NOMO-1 (cell line): ENCODE measurements at regions not wholly inside any gene's neighbourhood (a gene's known extent, or its start where the extent isn't known, plus 50 kb on each side); places are given as distances from the start of the nearest gene placed in this dataset.
A peak's percentile ranks its signal among the peaks of the same experiment; 100 is the strongest.
"Not testable (repeated sequence)": the region's sequence is repeated elsewhere in the genome, so short reads cannot be mapped to it uniquely, and the experiment has no call there.

Experiments
- DNase-seq, 2 experiments: peaks; one replicate each; lab custom pipeline; 2025; ENCODE audit not compliant: unreplicated experiment in 2 of 2; lab: John Stamatoyannopoulos, UW

DNA sequence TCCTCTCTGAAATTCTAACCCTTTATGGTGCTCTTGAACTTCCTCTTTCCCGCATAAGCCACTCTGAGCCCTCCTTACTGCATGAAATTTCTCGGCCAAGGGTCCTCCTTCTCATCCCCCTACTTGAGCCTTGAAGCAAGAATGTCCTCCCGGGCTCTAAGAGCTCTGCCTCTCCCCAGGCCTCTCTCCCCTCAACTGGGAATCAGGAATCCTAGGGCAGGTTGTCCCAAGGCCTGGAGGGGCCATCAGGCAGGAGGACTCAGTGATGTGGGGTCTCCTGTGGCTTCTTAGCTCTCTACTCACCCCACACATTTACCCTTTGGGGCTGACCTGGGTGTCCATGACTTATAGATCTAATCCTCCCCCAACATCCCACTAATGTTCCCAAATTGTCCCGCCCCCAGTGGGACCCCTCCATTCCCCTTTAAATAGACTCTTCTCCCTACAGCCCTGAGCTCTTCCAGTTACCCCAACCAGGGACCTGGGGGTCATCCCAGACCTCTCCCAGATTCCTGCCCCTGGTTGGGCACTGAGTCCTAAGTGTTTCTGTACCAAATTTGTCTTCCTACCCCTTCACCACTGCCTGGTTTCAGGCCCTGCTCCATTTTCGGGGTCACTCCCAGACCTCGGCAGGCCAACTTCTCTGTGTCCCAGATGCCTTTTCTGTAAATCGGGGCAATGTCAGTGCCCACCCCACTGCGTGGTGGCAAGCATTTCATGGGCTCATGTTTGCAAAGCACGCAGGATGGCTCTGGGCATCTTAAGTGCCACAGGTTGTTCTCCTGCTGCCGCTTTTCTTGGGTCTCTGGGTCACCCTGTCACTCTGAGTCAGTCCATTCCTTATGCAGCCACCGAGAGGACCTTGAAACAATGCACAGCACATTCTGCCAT lies 171.2 kb downstream of the ASB1 start:
- DNase-seq, result peak in 1 of 2 experiments; percentile 19

DNA sequence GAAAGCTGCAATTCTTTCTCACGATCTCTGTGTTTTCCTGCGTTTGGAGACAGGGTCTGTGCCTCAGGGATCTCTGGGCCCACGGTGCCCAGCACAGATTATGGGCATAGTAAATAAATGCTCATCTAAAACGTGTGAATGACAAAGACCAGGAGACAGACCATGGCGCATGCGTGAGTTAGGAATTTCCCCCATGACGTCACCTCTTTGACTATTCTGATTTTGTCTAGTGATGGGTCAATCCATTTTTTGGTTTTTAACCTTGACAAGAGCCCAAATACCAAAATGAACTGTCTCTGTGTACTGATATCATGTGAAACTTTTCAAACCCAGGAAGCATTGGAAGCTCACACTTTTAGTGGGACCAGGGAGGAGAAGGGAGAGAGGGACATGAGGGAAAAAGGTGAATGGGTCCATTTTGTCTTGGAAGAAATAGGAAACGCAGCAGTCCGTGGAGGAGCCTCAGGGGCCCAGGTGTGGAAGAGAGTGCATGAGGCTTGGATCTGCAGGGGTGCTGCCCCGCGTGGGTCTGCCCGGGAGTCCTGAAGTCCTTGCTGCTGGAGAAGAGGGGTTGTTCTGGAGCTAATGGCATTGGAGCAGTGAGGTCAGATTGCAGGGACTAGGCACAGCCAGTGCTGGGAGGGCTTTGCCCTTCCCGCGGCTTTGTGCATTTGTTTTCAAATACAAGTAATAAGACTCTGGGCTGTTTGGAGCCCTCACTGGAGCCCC lies 172.2 kb downstream of the ASB1 start:
- DNase-seq, result no peak

DNA sequence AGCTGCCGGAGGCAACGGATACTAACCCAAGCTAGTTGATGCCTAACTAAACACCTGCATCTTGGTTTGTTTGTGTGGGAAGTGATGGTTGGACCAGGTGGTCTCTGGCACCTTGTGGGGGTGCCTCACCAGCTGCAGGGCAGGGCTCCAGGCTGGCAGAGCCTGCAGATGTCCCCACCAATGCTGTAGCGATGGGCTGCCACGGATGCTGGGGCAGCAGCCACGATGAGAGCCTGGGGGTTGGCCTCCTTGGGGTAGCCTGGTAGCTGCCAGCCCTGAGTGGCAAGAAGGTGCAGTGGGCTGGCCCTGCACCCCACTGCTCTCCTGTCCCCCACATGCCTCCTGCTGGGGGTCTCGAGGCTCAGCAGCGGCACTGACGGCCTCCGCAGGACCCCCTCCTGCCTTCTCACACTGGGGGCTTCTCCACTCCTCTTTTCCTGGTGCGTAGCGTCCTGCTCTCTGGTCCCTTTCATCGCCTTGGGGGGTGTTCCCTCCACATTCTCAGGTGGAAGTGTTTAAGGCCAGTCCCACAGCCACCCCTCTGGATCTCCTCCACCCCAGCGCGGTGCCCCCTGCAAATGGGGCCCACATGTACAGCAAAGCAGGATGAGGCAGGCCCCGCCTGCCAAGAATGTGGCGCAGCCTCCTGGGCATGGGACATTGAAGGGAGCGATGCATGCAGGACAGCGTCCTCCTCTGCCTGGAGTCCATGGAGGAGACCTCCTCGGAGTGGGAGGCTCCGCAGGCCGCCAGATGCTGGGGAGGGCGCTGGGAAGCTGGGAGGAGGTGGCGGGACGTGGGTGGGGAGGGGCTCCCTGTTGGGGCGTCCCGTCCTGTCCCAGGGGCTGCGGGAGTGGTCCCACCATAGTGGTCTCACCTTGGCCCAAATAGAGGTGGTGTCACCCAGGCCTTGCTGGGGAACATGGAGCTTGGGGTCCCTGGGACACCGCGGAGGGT lies 173.1 kb downstream of the ASB1 start:
- no peak for DNase-seq

DNA sequence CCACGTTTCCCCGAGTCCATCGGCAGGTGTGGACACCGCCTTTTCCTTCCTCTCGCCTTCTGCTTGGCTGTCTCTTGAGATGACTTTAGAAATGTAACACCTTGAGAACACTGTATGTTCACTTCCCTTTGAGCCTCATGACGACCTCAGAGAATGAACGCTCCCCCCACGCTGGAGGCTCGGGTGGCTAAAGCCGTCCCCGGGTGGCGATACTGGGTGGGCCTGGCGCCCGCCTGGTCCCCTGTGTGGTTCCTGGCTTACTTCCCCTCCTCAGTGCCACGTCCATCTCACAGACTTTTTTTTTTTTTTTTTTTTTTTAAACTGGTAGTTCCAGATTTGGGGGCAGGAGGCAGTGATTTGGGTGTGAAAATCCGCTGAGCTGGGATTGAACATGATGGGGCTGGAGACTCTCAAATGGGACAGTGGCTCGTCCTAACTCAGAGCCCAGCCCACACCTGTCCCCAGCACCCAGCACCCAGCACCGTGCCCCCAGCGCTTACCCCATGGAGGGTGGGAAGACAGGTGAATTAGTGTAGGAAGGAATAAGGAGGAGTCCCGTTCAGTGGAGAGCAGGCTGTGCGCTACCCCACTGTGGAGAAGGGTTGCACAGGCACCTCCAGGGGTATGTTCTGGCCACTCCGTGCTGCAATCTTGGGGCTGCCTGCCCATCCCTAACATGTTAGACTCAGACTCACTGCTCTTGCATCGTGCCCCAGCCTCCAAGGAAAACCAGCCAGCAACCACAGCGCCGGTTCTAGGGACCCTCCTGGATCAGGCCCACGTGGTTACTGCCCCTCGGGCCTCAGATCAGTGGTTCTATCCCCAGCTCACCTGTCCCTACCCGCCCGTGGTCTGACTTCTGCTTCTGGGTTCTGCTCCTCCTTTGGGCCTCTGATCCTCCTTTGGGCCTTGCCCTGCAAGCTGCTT lies 174.0 kb downstream of the ASB1 start:
- DNase-seq, result no peak

DNA sequence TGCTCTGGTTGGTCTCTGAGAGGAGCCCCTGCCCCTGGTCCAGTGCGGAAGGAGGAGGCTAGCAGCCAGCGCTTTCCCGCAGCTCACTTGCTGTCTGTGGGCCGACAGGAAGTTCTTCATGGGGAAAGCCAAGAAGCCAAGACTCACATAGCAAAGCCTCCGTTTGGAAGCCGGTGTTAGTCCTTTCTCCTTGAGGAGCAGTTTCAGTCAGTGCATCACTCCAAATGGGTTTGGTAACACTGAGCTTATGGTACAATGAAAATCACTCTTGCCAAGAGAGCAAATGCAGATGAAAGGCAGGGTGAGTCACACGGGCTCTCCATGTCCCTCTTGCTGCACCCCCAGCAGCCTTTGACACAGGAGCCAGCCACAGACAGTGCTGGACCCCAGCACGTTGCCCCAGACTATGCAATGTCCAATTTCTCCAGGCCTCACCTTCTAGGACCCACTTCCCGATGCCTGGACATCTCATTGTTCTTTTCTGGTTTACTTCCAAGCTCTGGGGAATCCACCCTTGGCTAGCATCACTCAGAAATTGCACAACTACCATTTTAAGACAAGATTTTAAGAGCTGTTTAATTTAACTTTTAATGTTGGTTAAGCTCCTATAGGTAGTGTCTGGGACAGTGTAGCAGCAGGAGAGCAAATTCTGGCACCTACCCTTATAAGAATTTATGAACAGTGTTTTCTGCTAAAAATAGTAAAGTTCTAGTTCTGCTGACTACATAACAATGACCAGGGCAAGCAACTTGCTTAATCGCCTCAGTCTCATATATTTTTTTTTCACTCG lies 174.9 kb downstream of the ASB1 start:
- no peak for DNase-seq

DNA sequence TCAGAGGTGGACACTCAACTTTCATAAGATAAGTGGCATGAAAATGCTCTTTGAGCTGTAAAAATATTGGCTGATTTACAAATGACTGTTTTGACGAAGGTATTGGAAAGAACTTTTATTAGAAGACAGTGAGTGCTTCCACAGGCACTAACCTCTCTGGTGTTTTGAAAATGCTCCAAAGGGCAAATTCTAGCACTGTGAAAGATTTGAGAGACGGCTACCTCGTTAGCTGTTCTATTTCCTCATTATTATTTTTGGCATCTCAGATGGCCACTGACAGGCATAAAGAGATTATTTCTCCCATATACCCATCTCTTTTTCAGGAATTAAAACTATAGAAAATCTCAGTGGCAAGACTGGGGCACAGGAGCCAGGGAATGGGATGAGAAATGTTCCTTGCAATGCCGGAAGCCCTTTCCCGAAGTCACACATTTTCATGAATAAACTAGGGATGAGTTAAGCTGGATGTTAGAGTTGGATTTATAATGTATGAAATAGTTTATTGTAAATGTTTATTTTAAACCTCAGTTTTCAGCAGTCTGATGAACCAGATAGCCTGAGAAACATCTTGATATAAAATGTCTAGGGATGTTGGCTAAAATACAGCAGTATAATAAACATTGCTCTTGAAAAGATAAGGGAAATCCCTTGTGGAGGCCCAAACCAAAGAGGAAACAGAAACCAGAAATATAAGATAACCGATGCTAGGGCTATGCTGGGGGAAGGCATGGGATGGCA lies 175.7 kb downstream of the ASB1 start:
- DNase-seq, result no peak

DNA sequence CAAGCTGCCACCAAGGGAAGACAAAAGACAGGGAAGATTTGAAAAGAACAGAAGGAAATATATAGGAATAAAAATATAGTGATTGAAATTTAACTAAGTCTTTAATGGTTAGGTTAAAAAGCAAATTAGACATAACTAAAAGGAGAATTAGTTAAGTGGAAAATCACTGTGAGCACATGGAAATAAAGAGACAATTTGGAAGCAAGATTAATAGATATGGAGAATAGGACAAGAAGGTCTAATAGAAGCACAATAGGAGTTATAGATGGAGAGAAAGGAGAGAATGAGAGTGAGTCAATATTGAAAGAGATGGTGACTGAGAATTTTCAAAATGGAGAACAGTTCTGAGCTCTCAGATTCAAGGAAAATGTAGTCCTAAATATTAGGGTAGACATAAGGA lies 176.9 kb downstream of the ASB1 start:
- DNase-seq, result no peak

DNA sequence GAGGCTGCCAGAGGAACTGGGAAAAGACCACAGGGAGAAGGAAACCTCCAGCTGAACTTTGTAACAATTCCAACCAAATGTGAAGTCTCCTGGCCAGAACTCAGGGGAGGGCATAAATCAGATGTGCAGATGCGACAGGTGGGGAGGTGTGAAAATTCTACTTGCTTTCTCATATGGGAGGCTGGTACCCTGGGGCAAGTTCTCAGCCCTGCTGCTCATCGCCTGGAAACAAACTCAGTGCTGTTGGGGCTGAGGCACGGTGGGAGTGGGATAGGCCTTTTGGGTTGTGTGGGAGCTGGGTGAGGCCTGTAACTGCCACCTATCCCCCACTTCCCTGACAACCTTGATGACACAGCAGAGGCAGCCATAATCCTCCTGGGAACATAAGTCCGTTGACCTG lies 179.6 kb downstream of the ASB1 start:
- DNase-seq, result no peak

DNA sequence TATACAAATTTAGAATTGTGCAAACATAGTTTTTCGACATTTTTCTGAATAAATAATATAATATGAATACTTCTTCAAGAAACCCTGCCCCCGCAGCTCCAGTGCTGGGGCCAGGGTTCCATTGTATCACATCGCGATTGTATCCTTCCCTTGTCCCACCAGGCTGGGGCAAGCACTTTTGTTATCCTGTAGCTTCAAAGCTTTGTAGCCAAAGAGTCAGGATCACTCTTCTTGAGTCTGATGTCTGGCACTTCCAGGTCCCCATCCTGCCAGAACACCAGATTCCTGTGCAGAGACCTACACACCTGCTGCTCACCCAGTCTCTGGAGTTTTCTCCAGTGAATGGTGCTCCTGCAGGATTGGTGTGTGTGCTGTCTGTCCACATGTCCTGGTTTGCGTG lies 186.9 kb downstream of the ASB1 start:
- no peak for DNase-seq

DNA sequence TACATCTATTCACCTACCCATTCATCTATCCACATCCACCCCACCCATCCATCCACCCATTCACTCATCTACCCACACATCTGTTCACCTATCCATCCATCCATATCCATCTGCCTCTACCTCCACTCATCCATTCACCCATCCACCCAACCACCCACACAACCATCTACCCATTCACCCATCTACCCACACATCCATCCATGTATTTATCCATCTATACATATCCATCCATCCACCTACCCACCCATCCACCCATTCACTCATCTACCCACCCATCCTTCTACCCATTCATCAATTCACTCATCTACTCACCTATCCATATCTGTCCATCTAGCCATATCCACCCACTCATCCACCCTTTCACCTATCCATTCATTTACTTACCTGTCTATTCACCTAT lies 187.6 kb downstream of the ASB1 start:
- DNase-seq, result no peak

DNA sequence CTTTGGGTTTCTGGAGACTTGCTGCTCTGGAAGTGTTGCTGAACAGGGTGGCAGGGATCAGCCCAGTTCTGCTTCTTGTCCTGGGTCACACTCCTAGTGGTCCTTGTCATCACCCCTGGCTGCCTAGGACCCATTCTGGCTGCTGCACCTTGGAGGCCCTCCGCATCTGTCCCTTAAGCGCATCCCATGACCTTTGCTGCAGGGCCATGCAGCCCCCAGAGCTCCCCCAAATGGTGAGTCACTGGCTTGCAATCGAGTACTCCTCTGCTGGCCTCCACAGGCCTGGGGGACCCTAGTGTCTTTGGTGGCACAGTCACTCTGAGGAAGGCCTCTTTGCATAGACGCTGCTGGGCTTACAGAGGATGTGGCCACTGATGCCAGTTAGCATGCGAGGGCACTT lies 188.5 kb downstream of the ASB1 start:
- no peak for DNase-seq

DNA sequence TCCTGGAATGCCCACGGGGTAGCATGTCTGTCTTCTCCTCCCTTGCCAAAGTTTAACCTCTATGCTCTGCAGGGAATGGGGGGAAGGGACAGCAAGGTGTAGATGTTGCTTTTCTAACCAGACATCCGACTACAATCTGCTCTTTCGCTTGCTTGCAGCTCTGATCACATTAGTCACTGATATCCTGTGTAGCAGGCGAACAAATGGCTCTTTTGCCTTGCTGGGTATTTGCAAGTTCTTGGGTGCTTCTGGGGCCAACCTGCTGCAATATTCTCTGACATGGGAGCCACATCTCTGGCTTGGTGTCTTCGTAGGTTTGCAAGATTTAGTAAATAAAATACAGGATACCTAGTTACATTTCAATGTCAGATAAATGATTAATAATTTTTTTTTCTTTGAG lies 190.0 kb downstream of the ASB1 start:
- no peak for DNase-seq

DNA sequence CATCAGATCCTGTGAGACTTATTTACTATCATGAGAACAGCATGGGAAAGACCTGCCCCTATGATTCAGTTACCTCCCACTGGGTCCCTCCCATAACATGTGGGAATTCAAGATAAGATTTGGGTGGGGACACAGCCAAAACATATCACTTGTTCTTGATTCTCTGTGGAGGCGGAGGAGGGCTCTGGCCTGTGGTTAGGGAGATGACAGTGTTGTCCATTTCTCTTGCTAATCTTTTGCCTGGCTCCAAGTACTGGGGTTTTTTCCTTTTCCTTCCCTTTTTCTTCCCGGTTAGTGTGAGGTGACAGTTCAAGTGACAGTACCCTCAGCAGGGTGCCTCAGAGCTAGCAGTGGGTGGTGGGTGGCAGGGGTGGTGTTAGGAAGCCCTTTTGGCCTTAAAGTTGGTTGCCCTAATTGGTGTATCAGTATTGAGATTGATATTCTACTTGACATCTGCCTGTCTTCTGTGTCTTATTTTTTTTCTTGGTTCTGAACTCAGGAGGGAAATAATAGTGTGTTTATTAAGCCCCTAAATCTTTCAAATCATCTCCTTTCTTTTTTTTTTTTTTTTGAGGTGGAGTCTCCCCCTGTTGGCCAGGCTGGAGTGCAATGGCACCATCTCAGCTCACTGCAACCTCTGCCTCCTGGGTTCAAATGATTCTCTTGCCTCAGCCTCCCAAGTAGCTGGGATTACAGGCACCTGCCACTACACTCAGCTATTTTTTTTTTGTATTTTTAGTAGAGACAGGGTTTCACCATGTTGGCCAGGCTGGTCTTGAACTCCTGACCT lies 192.0 kb downstream of the ASB1 start:
- not testable (repeated sequence) for DNase-seq

DNA sequence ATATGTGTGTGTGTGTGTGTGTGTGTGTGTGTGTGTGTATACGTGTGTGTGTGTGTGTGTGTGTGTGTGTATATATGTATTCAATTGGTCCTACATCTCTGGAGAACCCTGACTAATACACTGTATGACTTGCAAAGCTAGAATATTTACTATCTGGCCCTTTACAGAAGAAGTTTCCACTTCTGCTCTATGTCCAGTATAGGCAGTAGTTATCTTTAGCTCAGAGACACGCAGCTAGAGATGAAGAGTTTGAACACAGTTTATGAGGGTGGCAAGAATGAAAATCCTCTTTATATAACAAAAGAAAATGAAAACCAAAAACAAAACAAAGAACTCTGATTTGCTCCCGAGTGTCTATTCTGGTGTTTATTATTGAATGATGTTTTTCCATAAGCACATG lies 201.2 kb downstream of the ASB1 start:
- no peak for DNase-seq

DNA sequence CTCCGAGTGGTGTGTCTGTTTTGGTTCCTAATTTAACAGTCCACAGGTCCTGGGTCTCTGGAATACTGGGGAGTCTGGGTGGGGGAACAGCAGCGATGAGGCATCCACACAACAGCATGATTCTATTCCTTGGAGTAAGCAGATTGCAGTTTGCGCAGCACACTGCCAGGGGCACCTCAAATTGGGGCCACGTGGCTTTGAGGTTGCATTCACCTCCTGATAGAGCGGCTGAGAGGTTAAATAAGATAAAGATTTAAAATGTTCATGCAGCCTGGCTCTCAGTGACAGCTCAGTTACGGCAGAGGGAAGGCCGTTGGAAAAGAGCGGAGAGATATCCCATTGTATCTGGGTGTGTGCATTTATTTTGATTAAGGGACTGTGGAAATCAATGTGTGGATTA lies 202.3 kb downstream of the ASB1 start:
- DNase-seq, result no peak

DNA sequence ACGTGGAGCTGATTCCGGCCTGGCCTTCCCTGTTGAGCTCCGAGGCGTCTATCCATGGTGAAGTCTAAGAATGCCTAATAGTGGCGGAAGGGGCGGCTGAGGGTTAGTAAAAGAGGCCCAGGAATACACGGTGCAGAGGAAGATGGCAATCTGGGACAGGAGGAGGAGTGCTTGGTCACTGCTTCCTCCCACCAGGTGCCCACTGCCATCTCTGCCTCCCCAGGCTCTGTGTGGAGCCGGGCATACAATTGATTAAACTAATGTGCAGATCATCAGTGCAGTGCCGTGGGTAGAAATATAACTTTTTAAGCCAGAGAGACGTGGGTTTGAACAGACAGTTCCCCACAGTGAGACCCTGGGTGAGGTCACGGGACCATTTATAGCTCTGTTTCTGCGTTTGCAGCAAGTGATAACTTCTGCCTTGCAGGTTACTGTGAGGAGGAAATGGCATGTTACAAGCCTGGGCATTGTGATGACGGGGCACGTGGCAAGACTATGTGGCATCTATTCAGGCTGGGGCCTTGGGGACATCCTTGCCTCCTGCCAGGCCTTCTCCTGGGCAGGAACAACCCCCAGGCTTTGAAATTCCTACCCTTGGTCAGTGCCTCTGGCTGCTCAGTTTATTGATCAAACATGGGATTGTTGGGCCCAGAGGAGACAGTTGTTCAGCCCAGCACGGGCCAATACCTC lies 204.9 kb downstream of the ASB1 start:
- DNase-seq, result no peak
